GM19328 (cell line): ENCODE measurements at regions not wholly inside any gene's neighbourhood (a gene's known extent, or its start where the extent isn't known, plus 50 kb on each side); places are given as distances from the start of the nearest gene placed in this dataset.
"Not testable (repeated sequence)": the region's sequence is repeated elsewhere in the genome, so short reads cannot be mapped to it uniquely, and the experiment has no call there.

ENCODE experiments used
- ATAC-seq: cut with Tn5 transposase; IDR thresholded peaks from one replicate; pipeline ENCODE4 v1.9.1; 2021; ENCODE audit warnings: mild to moderate bottlenecking, moderate library complexity; ENCODE audit not compliant: unreplicated experiment

DNA sequence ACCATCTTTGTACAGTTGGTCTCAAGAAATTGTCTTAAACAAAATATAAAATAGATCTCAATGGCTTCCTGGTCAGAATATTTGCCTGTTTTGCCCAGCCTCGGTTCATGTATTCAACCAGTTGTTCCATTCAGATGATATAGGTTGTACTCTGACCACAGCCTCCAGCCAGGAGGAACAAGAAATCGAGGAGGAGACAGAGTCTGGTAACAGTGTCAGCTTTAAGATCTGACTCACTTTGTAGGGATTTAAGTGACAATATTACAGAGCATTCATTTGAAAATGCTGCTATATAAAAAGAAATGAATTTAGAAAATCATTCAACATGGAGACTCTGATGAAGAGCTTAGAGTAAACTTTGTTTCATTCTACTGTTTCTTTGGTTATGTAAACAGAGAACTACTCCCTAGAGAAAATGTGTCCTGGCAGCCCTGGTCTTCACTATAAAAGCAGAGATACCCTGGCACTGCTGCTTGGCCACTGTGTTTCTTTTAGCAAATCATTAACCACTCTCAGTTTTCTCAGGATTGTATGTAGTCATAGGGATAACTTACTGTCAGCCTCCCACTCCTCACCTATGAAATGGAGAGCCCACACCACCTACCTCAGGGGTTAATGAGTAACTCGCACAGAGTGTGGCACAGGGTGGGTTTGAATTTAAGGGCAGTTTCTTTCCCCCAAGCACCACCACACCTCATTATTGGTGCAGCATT is 53.5 kb downstream of the PAGE2 start:
- no peak for ATAC-seq

DNA sequence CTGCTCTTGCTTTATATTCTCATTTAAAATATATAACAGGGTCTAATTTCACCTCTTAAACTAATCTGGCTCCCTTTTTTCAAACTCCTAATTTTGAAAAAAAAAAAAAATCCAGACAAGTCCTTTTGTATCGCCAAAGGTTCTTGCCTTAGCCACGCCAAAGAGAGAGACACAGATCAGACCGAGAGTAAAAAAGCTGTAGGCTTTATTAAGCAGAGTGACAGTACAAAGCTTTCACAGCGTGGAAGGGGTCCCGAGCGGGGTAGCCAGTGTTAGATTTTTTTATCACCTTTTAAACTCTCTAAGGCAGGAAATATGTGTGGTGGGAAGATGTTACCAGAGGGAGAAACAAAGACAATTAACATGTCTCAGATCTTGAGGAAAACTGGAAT is 54.1 kb downstream of the PAGE2 start:
- no peak for ATAC-seq

DNA sequence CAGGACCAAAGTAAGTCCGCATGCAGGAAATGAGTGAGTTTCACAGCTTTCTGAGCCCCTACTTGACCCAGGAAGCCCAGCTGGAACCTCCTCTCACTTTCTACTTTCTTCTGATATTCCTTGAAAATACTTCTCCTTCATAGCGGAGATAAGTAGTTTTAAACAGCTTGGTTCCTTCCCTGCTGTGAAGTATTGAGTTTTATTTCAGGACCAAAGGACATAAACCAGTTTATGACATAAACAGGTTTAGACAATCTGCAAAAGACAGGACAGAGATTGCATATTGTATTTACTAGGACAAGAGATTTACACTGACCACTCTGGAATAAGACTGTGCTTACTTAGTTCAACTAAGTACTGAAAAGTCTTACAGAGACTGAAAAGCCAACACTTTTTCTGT is 54.8 kb downstream of the PAGE2 start:
- no peak for ATAC-seq

DNA sequence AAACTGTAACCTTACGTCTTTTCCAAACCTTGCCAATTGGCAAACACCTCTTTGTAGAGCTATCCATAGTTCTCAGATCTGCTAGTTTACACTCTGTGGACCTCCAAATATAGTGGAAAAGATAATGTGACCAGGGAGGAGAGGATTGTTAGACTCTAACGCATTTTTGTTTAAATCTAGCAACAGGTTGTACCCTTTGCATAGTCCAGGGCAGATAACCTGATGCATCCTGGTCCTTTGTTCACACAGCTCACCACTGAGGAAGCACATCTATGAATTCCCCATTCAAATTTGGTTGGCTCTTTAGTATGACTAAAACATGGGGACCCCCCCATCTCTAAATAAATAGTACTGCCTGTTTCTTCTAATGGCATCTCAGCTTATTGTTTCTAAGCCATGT is 55.9 kb downstream of the PAGE2 start:
- no peak for ATAC-seq

DNA sequence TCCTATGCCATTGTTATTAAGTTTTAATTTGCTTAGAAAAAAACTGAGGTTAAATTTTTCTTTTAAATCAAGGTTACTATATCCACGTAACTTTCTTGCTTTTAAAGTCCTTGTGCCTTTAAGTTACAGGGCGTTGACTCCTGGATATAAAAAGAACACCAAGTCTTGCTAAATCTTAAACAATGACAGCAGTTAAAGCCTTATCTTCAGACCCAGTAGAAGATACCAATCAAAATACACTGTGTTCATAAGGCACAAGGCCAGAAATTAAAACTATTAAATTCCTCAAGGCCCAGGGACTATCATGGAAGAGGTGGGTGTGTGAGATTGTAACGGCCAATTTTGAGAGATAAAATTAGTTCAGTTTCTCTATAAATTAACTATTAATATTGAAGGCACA is 60.4 kb downstream of the PAGE2 start:
- ATAC-seq: no peak

DNA sequence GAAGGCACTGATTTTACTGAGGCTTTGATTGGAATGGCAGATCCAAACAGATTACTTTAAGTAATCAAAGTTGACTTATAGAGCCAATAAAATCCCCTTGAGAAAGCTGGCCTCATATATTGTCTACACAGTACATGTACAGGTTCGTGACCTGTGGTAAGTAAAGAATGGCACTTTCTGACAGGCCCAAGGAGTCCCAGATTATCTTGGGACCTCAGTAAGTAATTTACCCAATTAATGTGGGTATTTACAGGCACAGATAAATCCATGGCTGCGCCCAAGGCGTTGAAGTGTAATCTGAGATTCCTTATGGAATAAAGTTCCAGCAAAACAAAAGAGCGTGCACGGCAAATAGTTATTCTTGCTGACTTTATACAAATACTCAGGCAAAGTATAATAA is 62.4 kb downstream of the PAGE2 start:
- no peak for ATAC-seq

DNA sequence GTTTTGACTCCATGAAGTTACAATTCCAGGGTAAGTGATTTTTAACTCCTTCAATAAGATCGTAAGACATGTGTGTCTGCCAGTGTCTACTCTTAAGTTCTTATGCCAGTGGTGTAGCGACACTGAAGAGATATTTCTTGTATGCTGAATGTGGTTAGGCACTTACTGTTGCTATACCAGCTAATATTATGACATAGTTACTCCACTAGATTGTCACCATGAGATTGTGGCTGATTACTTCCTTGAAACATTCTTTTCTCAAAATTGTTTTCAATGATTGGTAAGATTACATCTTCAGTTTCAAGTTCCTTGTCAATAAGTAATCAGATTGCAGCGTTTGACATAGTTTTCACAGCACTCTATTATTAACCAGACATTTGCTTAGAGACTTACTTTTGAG is 60.6 kb upstream of the PAGE5 start:
- no peak for ATAC-seq

DNA sequence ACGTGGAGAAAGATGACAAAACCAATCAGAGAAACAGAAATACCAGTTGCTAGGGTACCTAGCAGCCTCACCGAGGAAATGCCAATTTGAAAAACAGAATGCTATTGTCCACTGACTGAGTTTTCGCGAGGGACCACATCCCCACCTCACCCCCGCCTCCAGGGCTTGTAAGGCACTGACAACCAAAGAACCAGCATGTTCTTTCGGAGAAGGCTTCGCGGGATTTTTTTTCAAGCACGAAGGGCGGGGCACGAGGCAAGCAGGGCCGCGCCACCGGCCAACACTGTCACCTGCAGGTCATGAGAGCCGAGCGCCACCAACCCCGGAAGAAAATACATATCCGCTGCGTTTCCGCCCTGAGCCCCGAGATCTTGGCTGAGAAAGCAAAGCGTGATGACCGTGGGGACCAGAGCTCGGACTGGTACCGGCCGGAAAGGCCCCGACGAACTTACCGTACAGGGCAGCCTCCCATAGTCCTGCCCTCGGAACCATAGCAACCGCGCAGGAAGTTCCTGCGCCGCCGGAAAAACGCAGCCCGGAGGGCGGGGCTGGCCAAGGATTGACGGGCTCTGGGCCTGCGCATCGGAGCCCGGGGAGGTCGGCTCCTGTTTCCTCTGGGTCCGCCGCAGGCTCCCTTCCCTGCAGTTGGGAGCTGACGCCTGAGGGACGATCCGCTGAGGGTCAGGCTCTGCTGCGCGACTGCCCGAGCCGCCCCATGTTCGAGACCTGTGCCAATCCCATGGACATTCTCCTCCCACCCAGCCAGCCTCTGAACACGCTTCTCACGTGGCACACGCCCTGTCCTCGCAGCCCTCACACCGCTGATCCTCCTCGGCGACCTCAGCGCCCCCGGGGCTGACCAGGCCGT is 59.2 kb upstream of the PAGE5 start:
- peak; percentile 93 for ATAC-seq

DNA sequence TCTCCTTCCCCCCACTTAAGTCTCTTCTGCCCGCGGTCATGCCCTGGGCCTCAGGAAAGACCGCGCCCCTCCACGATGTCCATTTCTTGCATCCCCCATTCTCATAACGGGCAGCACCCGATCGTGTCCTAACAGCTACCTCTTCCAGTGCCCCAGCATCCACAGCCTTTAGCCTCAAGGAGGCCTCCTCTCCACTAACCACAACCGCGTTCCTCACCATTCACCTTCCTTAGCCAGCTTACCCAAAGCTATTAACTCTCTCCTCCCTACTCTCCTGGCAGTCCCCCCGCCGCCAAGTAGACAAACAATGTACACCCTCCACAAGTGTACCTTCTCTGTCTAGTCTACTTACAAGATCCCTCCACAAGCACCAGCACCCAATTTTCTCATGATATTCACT is 58.6 kb upstream of the PAGE5 start:
- ATAC-seq: no peak

DNA sequence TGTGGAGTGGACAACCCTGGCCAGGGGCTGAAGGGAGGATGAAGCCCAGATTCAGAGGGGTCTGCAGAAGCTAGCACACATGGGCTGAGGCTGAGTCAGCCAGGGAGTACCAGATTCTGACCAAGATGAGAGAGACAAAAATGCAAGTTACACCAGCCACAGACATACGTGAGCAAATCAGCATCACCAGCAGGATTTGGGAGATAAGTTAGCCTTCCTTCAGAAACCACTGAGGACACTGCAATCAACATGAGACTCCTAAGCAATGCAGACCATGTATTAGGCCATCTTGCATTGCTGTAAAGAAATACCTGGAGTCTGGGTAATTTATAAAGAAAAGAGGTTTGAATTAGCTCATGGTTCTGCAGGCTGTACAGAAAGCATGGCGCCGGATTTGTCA is 57.0 kb upstream of the PAGE5 start:
- no peak for ATAC-seq

DNA sequence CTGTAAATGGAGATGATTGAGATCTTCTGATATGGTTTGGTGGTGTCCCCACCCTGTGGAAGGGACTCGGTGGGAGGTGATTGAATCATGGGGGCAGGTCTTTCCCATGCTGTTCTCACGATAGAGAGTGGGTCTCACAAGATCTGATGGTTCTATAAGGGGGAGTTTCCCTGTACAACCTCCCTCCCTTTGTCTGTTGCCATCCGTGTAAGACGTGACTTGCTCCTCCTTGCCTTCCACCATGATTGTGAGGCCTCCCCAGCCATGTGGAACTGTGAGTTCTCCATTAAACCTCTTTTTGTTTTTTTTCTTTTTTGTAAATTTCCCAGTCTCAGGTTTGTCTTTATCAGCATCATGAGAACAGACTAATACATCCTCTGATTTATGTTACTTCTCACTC is 55.1 kb upstream of the PAGE5 start:
- not testable (repeated sequence) for ATAC-seq

DNA sequence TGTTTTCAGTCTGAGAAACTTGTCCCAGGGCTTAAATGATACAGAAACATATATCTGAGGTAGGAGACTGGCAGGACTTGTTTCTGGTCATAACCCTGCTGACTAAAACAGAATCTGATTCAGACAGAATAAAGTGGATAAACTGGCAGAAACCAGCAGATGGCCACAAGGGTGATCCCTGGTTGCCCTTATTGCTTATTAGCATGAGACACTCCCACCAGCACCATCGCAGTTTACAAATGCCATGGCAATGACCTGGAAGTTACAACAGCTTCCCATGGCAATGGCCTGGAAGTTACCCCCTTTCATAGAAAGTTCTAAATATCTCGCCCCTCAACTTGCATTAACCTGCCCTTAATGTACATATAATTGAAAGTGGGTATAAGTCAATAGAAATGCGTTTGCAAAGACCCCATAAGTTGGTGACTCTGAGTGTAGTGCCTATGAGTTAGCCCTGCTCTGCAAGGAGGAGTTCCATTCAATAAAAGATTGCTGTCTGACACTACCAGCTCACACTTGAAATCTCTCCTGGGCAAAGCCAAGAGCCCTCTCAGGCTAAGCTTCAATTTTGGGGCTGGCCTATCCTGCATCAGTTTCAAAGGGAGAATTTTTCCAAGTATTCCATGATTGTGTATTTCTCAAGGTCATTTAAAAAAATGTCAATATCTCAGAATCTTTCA is 52.9 kb upstream of the PAGE5 start:
- no peak for ATAC-seq

DNA sequence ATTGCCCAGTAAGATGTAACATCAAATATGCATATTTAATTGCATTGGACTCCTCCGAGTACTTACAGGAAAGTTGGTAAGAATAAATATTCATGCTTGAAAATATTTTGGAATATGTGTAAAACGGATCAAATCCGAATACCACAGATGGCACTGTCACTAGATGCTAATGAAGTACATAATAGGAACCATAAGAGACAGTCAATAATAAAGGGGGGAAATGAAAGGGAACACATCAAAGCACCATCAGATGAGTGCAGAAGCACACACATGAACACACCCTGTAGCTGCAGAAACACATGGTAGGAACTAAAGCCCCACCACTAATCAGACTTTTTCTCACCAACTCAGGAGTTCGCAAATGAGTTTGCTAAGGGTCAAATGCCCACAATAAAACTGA is 52.2 kb upstream of the PAGE5 start:
- ATAC-seq: no peak

DNA sequence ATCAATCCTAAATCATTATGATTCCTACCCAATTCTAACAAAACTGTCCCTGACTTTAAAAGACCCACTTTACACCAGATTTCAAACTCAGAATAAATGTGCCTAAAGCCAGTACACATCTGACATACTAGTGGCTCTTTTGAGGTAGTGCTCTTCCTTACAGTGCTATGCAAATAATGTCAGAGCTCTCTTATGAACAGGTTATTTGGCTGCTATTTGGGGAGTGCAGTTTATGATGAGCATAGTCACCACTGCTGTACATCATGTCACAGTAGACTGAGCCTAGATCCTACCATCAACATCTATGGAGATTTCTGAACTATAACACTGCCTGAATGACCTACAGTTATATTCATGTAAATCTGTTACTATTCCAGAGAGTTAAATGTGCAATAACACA is 50.4 kb upstream of the PAGE5 start:
- peak; percentile 69 for ATAC-seq
